SK-N-SH (cell line): ENCODE measurements at regions not wholly inside any gene's neighbourhood (a gene's known extent, or its start where the extent isn't known, plus 50 kb on each side); places are given as distances from the start of the nearest gene placed in this dataset.
A peak's percentile ranks its signal among the peaks of the same experiment; 100 is the strongest.

ENCODE experiments used
- CTCF ChIA-PET: fragments of 300-600, 350-600 bp; formaldehyde crosslinking; extraction: SDS; loops from one replicate; lab custom pipeline; 2021; lab: Yijun Ruan, JAX
- POLR2A ChIA-PET: fragments of 350-600 bp; sonication (Branson Sonifier 250); formaldehyde crosslinking; extraction: SDS; loops from one replicate; lab custom pipeline; 2020; ENCODE audit warnings: antibody characterized with exemption, inconsistent platforms; lab: Yijun Ruan, JAX
- DNase-seq: peaks from one replicate; pipeline ENCODE4 v3.0.0; 2012
- H2AFZ ChIP-seq: fragments of 200-600 bp; sonication (generic); 2 replicates; pipeline ENCODE4 v1.8.1; 2016; ENCODE audit warnings: antibody characterized with exemption, mild to moderate bottlenecking, low read depth
- H3F3A ChIP-seq: fragments of 200-600 bp; sonication (generic); replicated peaks from 2 replicates; pipeline ENCODE3; 2016; ENCODE audit warnings: antibody characterized with exemption, mild to moderate bottlenecking; ENCODE audit not compliant: insufficient read depth
- H3K27ac ChIP-seq, 2 experiments: fragments of 200-500 bp in 1 of 2; fragments of 200-600 bp in 1 of 2; sonication (Bioruptor generic) in 1 of 2; sonication (generic), shearing (Covaris generic) in 1 of 2; 2 replicates each; pipeline versions ENCODE4 v1.5.1 to v1.6.1; 2014 to 2016; ENCODE audit warnings: low read depth in 2 of 2, inconsistent platforms in 1 of 2, low read length in 1 of 2, mild to moderate bottlenecking in 1 of 2, mixed read lengths in 1 of 2
- H3K27me3 ChIP-seq: fragments of 200-600 bp; sonication (generic), shearing (Covaris generic); 2 replicates; pipeline ENCODE4 v1.6.1; 2016; ENCODE audit warnings: mixed run types; ENCODE audit not compliant: insufficient read depth
- H3K36me3 ChIP-seq, 2 experiments: fragments of 200-500 bp in 1 of 2; fragments of 200-600 bp in 1 of 2; sonication (Bioruptor generic) in 1 of 2; sonication (generic) in 1 of 2; replicated peaks in 1 of 2; 2 replicates each; pipeline versions ENCODE3 to v1.5.1; 2014 to 2016; ENCODE audit warnings: low read length in 1 of 2, mild to moderate bottlenecking in 1 of 2; ENCODE audit not compliant: insufficient read depth in 2 of 2, control insufficient read depth in 1 of 2
- H3K4me1 ChIP-seq, 2 experiments: fragments of 200-500 bp in 1 of 2; fragments of 200-600 bp in 1 of 2; sonication (Bioruptor generic) in 1 of 2; sonication (generic), shearing (Covaris generic) in 1 of 2; 2 replicates each; pipeline versions ENCODE4 v1.5.1 to v1.6.1; 2014 to 2016; ENCODE audit warnings: low read depth in 1 of 2, low read length in 1 of 2, mixed run types in 1 of 2; ENCODE audit not compliant: insufficient read depth in 2 of 2, control insufficient read depth in 1 of 2
- H3K4me2 ChIP-seq: fragments of 200-600 bp; sonication (generic), shearing (Covaris generic); 2 replicates; pipeline ENCODE4 v1.6.1; 2017; ENCODE audit warnings: mixed run types
- H3K4me3 ChIP-seq, 2 experiments: fragments of 200-500 bp in 1 of 2; fragments of 200-600 bp in 1 of 2; sonication (Bioruptor generic) in 1 of 2; sonication (generic), shearing (Covaris generic) in 1 of 2; 2 replicates each; pipeline versions ENCODE4 v1.5.1 to v1.8.1; 2014 to 2016; ENCODE audit warnings: low read depth in 2 of 2, inconsistent platforms in 1 of 2, low read length in 1 of 2, mild to moderate bottlenecking in 1 of 2, mixed read lengths in 1 of 2, moderate library complexity in 1 of 2
- H3K79me2 ChIP-seq: fragments of 200-600 bp; sonication (generic); 2 replicates; pipeline ENCODE4 v1.8.1; 2017; ENCODE audit warnings: mild to moderate bottlenecking; ENCODE audit not compliant: insufficient read depth
- H3K9ac ChIP-seq: fragments of 200-600 bp; sonication (generic); 2 replicates; pipeline ENCODE4 v1.6.1; 2017; ENCODE audit warnings: mixed run types
- H3K9me2 ChIP-seq: fragments of 200-600 bp; sonication (generic); 2 replicates; pipeline ENCODE4 v1.6.1; 2017; ENCODE audit warnings: mixed run types
- H3K9me3 ChIP-seq: fragments of 200-600 bp; sonication (generic); 2 replicates; pipeline ENCODE4 v1.6.1; 2017; ENCODE audit warnings: mixed run types, mild to moderate bottlenecking, moderate library complexity
- H4K20me1 ChIP-seq: fragments of 200-600 bp; sonication (generic); 2 replicates; pipeline ENCODE4 v1.6.1; 2017; ENCODE audit warnings: mild to moderate bottlenecking, mixed run types; ENCODE audit not compliant: insufficient read depth
- CHD2 ChIP-seq: fragments of 150-350 bp; IDR thresholded peaks from 2 replicates; pipeline ENCODE4 v1.6.1; 2018; ENCODE audit warnings: low read length; ENCODE audit not compliant: partially characterized antibody
- EP300 ChIP-seq, 2 experiments: IDR thresholded peaks; 2 replicates each; pipeline versions ENCODE4 v1.4.0 to v1.6.1; 2012; ENCODE audit warnings: borderline replicate concordance in 1 of 2, low read depth in 1 of 2, low read length in 1 of 2
- FOXM1 ChIP-seq: IDR thresholded peaks from 2 replicates; pipeline ENCODE4 v1.4.0; 2012; ENCODE audit warnings: low read depth, mild to moderate bottlenecking
- GABPA ChIP-seq: IDR thresholded peaks from 2 replicates; pipeline ENCODE4 v1.4.0; 2012; ENCODE audit warnings: low read depth, mild to moderate bottlenecking
- JUND ChIP-seq: IDR thresholded peaks from 2 replicates; pipeline ENCODE4 v1.4.0; 2012
- NFIC ChIP-seq: IDR thresholded peaks from 2 replicates; pipeline ENCODE4 v1.4.0; 2012; ENCODE audit warnings: borderline replicate concordance
- NRF1 ChIP-seq: IDR thresholded peaks from 2 replicates; pipeline ENCODE4 v1.6.1; 2012; ENCODE audit warnings: low read depth, mild to moderate bottlenecking, low read length
- POLR2AphosphoS5 ChIP-seq: IDR thresholded peaks from 2 replicates; pipeline ENCODE4 v1.6.1; 2012; ENCODE audit warnings: low read depth, low read length
- RXRA ChIP-seq: IDR thresholded peaks from 2 replicates; pipeline ENCODE4 v1.4.0; 2012; ENCODE audit warnings: low read depth, mild to moderate bottlenecking, borderline replicate concordance
- SMC3 ChIP-seq: IDR thresholded peaks from 2 replicates; pipeline ENCODE4 v1.6.1; 2012; ENCODE audit warnings: low read depth, low read length, improper control_type of control experiment
- TCF12 ChIP-seq: IDR thresholded peaks from 2 replicates; pipeline ENCODE4 v1.4.0; 2012
- TEAD4 ChIP-seq: IDR thresholded peaks from 2 replicates; pipeline ENCODE4 v1.4.0; 2012; ENCODE audit warnings: mild to moderate bottlenecking, borderline replicate concordance; ENCODE audit not compliant: insufficient read depth
- whole genome bisulfite sequencing: methylation state at CpG from one replicate; pipeline ENCODE4 v1.1.6; 2017; ENCODE audit warnings: low lambda C conversion rate; 5-methylcytosine and 5-hydroxymethylcytosine counted together
- TF ChIP-seq, protein P1 (sequence below): IDR thresholded peaks from 2 replicates; pipeline ENCODE4 v1.4.0; 2012; ENCODE audit warnings: low read depth, borderline replicate concordance
- TF ChIP-seq, protein P2 (sequence below): fragments of 150-350 bp; IDR thresholded peaks from 2 replicates; pipeline ENCODE4 v1.6.1; 2016; ENCODE audit warnings: mild to moderate bottlenecking, low read depth, low read length
- TF ChIP-seq, protein P3 (sequence below): fragments of 200-600 bp; sonication (generic); IDR thresholded peaks from 2 replicates; pipeline ENCODE4 v1.6.1; 2017; ENCODE audit warnings: antibody characterized with exemption, mild to moderate bottlenecking, moderate library complexity
- TF ChIP-seq, protein P4 (sequence below): fragments of 150-350 bp; IDR thresholded peaks from 2 replicates; pipeline ENCODE4 v1.6.1; 2017; ENCODE audit warnings: antibody characterized with exemption, low read length, low read depth, borderline replicate concordance
- TF ChIP-seq, protein P5 (sequence below): IDR thresholded peaks from 2 replicates; pipeline ENCODE4 v1.4.0; 2012; ENCODE audit warnings: low read depth, borderline replicate concordance

DNA sequence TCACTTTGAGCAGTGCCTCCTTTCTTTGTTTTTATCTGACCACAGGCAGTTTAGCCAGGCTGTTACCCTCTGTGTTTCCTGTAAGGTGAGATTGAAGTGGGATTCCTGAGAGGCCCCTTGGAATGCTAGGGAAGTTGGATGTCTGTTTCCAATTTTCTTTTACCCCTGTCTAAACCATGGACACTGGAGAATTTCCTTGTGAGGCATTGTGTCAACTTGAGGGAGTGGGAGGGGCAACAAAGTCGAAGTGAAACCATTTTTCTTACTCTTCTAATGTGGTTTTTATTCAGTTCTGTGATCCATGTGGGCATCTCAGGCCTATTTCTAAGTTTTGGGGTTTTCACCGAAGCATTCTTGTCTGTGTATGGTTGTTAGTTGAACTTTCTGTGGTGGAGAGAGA lies 296.1 kb upstream of the UGT8 start:
- CTCF ChIA-PET = no interaction called here
- Histone ChIP-seq H3K4me2 (no peak overlapping the region), H4K20me1 (no peaks in the 10 kb centered on the region), H3K27ac (no peak overlapping the region), H3K9ac (no peak overlapping the region), H3K27me3 (no peaks in the 10 kb centered on the region), H3K9me2 (no peaks in the 10 kb centered on the region), H3K36me3 (no peaks in the 10 kb centered on the region), H3F3A (no peaks in the 10 kb centered on the region), H3K9me3 (no peaks in the 10 kb centered on the region), H3K4me1 (no peaks in the 10 kb centered on the region), H3K79me2 (no peaks in the 10 kb centered on the region), H2AFZ (peak overlapping the region; percentile 57; the same call in 1 of the 2 replicates), H3K4me3 (0 out of 4 replicates have a peak overlapping the region, but pooled peaks of 1 of the 2 experiments have one; percentile 20)
- TF ChIP-seq RXRA = no peak
- peak; percentile 59 for TF ChIP-seq TCF12
- WGBS = 49% methylated on average over 2 of the region's 2 CpGs
- DNase-seq = no peak
- POLR2A ChIA-PET = no interaction called here

DNA sequence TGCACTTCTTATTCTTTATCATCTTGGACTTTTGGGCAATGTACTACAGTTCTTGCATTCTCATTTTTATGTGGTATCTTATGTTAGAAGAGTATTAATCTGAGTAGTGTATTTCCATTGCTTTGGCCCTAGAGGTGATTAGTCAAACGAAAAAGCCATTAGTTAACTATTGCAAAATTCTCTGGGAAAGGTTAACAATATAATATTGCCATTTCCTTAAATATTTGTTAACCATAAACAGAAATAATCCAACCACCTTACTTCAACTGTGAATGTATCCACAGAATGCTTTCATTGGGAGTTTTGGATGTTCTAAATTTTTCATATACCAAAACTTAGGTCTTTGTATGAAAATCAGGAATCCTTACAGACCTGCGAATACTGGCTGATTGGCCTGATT lies 294.6 kb upstream of the UGT8 start:
- WGBS = 77% methylated on average over 2 of the region's 2 CpGs
- Histone ChIP-seq H3K4me2 (no peak overlapping the region), H2AFZ (no peak overlapping the region)

More for the DNA sequence above, 294.6 kb upstream of the UGT8 start:
- H4K20me1 ChIP-seq = no peaks in the 10 kb centered on the region
- H3K9me2 ChIP-seq = no peaks in the 10 kb centered on the region
- no peaks in the 10 kb centered on the region for H3F3A ChIP-seq
- POLR2A ChIA-PET = no interaction called here
- H3K4me1 ChIP-seq = no peaks in the 10 kb centered on the region
- no peaks in the 10 kb centered on the region for H3K9me3 ChIP-seq
- DNase-seq = no peak
- no peak overlapping the region for H3K4me3 ChIP-seq
- H3K27me3 ChIP-seq = no peaks in the 10 kb centered on the region
- H3K36me3 ChIP-seq = no peaks in the 10 kb centered on the region
- H3K9ac ChIP-seq = no peak overlapping the region
- CTCF ChIA-PET = no interaction called here
- H3K27ac ChIP-seq = no peak overlapping the region
- TF ChIP-seq POLR2AphosphoS5 (no peak), NFIC (no peak), NRF1 (no peak), TEAD4 (no peak), SMC3 (no peak), FOXM1 (no peak), EP300 (IDR thresholded peaks at IDR 0.05; ENCODE audit: borderline replicate concordance in 1 of 2, low read depth in 1 of 2, low read length in 1 of 2) (no peak), JUND (no peak), GABPA (no peak), CHD2 (no peak)
- TF ChIP-seq, protein P1, sequence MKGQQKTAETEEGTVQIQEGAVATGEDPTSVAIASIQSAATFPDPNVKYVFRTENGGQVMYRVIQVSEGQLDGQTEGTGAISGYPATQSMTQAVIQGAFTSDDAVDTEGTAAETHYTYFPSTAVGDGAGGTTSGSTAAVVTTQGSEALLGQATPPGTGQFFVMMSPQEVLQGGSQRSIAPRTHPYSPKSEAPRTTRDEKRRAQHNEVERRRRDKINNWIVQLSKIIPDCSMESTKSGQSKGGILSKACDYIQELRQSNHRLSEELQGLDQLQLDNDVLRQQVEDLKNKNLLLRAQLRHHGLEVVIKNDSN = no peak
- TF ChIP-seq, protein P2, sequence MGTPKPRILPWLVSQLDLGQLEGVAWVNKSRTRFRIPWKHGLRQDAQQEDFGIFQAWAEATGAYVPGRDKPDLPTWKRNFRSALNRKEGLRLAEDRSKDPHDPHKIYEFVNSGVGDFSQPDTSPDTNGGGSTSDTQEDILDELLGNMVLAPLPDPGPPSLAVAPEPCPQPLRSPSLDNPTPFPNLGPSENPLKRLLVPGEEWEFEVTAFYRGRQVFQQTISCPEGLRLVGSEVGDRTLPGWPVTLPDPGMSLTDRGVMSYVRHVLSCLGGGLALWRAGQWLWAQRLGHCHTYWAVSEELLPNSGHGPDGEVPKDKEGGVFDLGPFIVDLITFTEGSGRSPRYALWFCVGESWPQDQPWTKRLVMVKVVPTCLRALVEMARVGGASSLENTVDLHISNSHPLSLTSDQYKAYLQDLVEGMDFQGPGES = no peak
- TF ChIP-seq, protein P3, sequence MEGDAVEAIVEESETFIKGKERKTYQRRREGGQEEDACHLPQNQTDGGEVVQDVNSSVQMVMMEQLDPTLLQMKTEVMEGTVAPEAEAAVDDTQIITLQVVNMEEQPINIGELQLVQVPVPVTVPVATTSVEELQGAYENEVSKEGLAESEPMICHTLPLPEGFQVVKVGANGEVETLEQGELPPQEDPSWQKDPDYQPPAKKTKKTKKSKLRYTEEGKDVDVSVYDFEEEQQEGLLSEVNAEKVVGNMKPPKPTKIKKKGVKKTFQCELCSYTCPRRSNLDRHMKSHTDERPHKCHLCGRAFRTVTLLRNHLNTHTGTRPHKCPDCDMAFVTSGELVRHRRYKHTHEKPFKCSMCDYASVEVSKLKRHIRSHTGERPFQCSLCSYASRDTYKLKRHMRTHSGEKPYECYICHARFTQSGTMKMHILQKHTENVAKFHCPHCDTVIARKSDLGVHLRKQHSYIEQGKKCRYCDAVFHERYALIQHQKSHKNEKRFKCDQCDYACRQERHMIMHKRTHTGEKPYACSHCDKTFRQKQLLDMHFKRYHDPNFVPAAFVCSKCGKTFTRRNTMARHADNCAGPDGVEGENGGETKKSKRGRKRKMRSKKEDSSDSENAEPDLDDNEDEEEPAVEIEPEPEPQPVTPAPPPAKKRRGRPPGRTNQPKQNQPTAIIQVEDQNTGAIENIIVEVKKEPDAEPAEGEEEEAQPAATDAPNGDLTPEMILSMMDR = no peak
- TF ChIP-seq, protein P4, sequence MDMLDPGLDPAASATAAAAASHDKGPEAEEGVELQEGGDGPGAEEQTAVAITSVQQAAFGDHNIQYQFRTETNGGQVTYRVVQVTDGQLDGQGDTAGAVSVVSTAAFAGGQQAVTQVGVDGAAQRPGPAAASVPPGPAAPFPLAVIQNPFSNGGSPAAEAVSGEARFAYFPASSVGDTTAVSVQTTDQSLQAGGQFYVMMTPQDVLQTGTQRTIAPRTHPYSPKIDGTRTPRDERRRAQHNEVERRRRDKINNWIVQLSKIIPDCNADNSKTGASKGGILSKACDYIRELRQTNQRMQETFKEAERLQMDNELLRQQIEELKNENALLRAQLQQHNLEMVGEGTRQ = no peak
- TF ChIP-seq, protein P5, sequence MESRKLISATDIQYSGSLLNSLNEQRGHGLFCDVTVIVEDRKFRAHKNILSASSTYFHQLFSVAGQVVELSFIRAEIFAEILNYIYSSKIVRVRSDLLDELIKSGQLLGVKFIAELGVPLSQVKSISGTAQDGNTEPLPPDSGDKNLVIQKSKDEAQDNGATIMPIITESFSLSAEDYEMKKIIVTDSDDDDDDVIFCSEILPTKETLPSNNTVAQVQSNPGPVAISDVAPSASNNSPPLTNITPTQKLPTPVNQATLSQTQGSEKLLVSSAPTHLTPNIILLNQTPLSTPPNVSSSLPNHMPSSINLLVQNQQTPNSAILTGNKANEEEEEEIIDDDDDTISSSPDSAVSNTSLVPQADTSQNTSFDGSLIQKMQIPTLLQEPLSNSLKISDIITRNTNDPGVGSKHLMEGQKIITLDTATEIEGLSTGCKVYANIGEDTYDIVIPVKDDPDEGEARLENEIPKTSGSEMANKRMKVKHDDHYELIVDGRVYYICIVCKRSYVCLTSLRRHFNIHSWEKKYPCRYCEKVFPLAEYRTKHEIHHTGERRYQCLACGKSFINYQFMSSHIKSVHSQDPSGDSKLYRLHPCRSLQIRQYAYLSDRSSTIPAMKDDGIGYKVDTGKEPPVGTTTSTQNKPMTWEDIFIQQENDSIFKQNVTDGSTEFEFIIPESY = no peak
- TF ChIP-seq, all 33 proteins: peak for 0
- no peaks in the 10 kb centered on the region for H3K79me2 ChIP-seq
